VCaP (cell line): ENCODE measurements at regions not wholly inside any gene's neighbourhood (a gene's known extent, or its start where the extent isn't known, plus 50 kb on each side); places are given as distances from the start of the nearest gene placed in this dataset.

Experiments
- H3K27ac ChIP-seq: fragments of 450-650 bp; 2 replicates; pipeline ENCODE4 v1.5.1; 2017
- CTCF ChIP-seq: fragments of 450-650 bp; conservative IDR thresholded peaks from 2 replicates; pipeline ENCODE4 v1.5.1; 2017; ENCODE audit warnings: mild to moderate bottlenecking, moderate library complexity

DNA sequence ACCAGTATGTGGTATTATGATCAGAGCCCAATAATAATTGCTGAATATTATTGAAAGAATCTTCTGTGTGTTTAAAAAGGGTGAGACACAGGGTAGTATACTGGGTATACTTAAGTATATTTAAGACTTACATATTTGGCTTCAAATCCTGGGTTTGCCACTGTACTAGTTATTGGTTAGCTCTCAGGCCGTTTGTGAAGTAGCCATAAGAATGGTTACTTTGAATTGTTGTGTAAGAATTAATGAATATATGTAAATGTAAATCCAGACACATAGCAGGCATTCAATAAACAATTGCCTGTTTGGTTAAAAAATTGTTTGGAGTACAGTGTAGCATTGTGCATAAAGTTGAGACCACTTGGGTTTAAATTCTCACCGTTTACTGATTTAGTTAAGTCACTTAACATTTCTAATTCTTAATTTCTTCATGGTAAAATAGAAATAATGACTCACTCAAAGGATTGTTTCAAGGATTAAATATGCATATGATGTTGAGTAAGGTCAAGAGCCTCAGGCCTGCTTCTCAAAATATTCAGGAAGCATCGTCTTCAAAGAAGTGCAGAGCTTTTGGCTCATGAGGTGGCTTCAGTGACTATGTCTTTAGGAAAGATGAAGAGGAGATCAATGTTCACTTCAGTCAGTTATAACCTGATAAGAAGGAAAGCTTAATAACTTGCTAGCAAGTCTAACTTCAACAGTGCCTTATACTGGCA lies 207.9 kb upstream of the NT5C1B start:
- no peak for TF ChIP-seq CTCF
- no peak overlapping the region for H3K27ac ChIP-seq

DNA sequence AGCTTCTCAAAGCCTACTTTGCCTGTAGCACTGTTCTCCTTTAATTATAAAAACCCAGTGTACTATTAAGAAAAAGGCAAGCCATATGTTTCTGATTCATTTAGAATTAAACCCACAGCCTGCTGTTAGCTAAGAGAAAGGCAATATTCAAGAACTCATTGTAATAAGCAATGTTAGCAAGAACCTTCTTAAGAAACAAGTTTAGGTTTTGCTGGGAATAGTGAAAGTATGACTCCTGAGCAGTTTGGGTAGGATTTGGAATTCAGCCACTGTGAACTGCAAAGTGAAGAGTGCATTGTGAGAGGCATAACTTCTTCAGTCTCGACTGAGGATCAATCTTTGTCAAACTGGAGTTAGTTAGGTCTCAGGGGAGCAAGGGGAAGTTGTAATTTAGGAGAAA lies 206.5 kb upstream of the NT5C1B start:
- H3K27ac ChIP-seq, result no peak overlapping the region
- no peak for TF ChIP-seq CTCF

GRCh38 chr2:18792684-18793083 lies 203.3 kb upstream of the NT5C1B start:
- TF ChIP-seq CTCF, result no peak
- H3K27ac ChIP-seq, result no peak overlapping the region

GRCh38 chr2:18792226-18792629 lies 202.9 kb upstream of the NT5C1B start:
- no peak overlapping the region for H3K27ac ChIP-seq
- no peak for TF ChIP-seq CTCF

GRCh38 chr2:18791172-18791797 lies 201.9 kb upstream of the NT5C1B start:
- no peak for TF ChIP-seq CTCF
- H3K27ac ChIP-seq, result no peak overlapping the region

GRCh38 chr2:18790509-18791171 lies 201.3 kb upstream of the NT5C1B start:
- TF ChIP-seq CTCF, result no peak

DNA sequence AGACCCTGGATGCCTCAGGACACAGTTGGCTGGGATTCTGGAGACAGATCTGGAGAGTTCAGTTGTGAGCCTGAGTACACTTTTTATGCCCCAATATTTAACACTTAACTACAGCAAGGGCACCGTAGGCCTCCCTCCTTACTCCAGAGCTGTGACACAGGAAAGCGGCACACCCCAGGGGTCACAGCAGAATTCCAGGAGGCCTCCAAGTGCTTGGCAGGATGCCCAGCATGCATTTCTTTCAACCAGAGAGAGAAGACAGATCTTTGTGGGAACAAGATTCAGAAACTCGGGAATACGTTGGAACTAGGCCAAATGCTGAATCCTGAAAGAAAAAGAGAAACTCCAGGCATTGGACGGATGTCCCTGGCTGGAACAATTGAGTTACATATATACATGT lies 199.2 kb upstream of the NT5C1B start:
- H3K27ac ChIP-seq, result no peak overlapping the region
- no peak for TF ChIP-seq CTCF

More at GRCh38 chr2:18790509-18791171, 201.3 kb upstream of the NT5C1B start:
- H3K27ac ChIP-seq, result no peak overlapping the region
